Effector memory CD4-positive, alpha-beta T cell (primary cell): ENCODE measurements at regions not wholly inside any gene's neighbourhood (a gene's known extent, or its start where the extent isn't known, plus 50 kb on each side); places are given as distances from the start of the nearest gene placed in this dataset.

Source experiments
- DNase-seq, 3 donors: peaks; one replicate each; pipeline ENCODE4 v3.0.0-alpha.2; 2020
- H3K27ac ChIP-seq: 2 replicates; pipeline ENCODE4 v1.7.0; 2013; ENCODE audit warnings: mild to moderate bottlenecking, low read length, moderate library complexity; ENCODE audit not compliant: insufficient read depth, poor library complexity, severe bottlenecking
- H3K27me3 ChIP-seq: replicated peaks from 2 replicates; pipeline ENCODE4 v1.7.0; 2013; ENCODE audit warnings: mild to moderate bottlenecking, low read length; ENCODE audit not compliant: insufficient read depth, control insufficient read depth, poor library complexity, severe bottlenecking
- H3K36me3 ChIP-seq: 2 replicates; pipeline ENCODE4 v1.7.0; 2013; ENCODE audit warnings: mild to moderate bottlenecking, low read length, moderate library complexity; ENCODE audit not compliant: control insufficient read depth, insufficient read depth
- H3K4me1 ChIP-seq: 2 replicates; pipeline ENCODE4 v1.7.0; 2013; ENCODE audit warnings: low read length, mild to moderate bottlenecking; ENCODE audit not compliant: control insufficient read depth, insufficient read depth, poor library complexity, severe bottlenecking
- H3K4me3 ChIP-seq: 2 replicates; pipeline ENCODE4 v1.7.0; 2013; ENCODE audit warnings: low read length, low read depth, mild to moderate bottlenecking; ENCODE audit not compliant: insufficient read depth, poor library complexity, severe bottlenecking
- H3K9me3 ChIP-seq: 2 replicates; pipeline ENCODE4 v1.7.0; 2013; ENCODE audit warnings: mild to moderate bottlenecking, low read length, moderate library complexity; ENCODE audit not compliant: control insufficient read depth

DNA sequence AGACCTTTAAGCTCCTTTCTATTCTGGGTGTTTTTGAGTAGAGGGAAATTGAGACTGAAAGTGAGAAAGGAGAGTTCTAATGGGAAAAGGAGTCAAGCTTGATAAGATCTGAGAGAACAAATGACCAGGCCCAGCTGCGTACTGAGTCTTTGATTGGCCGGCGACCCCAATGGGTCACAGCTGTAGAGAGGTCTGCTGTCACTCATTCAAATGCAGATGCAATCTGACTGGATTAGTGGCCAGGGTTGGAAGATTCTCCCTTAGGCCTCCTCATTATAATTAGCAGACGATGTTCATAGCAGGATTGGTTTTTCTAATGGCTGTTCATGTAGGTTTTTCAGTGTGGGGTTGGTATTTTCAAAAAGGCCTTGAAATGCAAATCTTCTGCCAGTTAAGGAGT, 127.2 kb upstream of the SLC25A13 start:
- H3K36me3 ChIP-seq, result no peaks in the 10 kb centered on the region
- no peak overlapping the region for H3K4me3 ChIP-seq
- H3K9me3 ChIP-seq, result no peaks in the 10 kb centered on the region
- H3K27ac ChIP-seq, result no peak overlapping the region
- no peaks in the 10 kb centered on the region for H3K27me3 ChIP-seq
- no peaks in the 10 kb centered on the region for H3K4me1 ChIP-seq
- no peak for DNase-seq

DNA sequence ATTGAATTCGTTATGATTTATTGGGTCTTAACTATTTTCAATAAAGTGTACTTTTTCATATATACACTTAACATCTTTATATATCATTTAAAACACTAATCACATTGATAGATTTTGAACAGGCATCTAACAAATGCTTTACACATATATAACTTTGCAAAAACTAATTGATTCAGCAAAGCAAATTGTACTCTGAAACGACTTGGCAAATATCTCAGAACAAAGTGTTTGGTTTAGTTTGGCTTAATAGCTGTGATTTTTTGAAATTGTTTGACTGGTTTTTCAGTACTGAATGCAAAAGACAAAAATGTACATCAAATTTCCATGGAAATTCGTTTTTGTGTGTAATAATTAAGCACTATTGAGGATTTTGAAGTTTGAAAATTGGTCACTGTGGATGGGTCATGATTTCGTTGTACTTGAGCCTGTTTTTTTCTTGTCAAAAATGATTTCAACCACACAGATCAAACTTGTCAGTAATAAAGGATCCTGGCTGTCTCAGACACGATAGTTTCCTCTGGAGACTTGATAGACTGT, 125.3 kb upstream of the SLC25A13 start:
- no peaks in the 10 kb centered on the region for H3K27me3 ChIP-seq
- H3K4me3 ChIP-seq, result no peak overlapping the region
- no peaks in the 10 kb centered on the region for H3K9me3 ChIP-seq
- no peak overlapping the region for H3K27ac ChIP-seq
- no peak for DNase-seq
- H3K36me3 ChIP-seq, result no peaks in the 10 kb centered on the region
- no peaks in the 10 kb centered on the region for H3K4me1 ChIP-seq

DNA sequence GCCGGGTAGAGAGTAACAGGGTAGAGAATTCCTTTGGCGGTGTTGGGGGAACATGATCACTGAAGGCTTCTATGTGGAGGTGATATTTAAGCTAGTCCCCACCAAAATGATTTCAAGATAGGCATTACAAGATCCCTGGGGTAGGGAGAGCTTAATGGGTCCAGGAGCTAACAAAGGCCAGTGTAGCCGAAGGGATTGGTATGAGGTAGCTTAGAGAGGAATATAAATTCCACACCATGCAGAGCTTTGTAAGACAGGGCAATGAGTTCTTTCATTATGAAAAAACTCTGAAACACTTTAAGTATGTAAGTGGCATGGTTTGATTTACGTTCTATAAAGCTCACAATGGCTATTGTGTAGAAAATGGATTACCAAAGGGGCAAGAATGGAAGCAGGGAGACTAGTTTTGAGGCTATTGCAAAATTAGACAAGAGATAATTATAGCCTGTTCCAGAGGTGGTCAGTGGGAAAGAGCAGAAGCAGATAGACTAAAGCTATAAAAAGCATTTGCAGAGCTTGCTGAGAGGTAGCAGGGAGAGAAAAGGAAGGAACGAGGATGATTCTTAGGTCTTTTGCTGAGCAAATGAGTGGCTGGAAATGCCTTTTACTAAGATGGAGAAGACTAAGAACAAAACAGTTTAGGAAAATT, 119.7 kb upstream of the SLC25A13 start:
- Histone ChIP-seq H3K27me3 (no peaks in the 10 kb centered on the region), H3K27ac (no peak overlapping the region), H3K4me1 (no peaks in the 10 kb centered on the region), H3K9me3 (no peaks in the 10 kb centered on the region), H3K4me3 (no peak overlapping the region), H3K36me3 (no peaks in the 10 kb centered on the region)
- no peak for DNase-seq

DNA sequence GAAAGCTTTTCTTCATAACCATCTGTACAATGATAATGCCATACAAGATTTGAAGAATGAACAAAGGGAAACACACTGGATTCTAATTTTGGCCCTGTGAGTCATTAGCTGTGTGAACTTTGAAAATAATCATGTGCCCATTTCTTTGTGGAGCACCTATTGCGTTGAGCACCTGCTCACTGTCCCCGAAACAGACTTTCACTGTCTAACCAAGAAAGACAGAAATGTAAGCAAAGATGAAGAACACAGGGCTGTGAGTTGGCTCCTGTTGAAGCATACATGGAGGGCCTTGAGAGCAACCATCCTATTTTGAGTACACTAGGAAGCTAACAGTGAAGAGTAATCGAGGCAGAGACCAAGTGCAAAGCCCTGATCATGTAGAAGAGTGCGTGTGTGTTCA, 118.4 kb upstream of the SLC25A13 start:
- Histone ChIP-seq H3K27ac (no peak overlapping the region), H3K9me3 (no peaks in the 10 kb centered on the region)

DNA sequence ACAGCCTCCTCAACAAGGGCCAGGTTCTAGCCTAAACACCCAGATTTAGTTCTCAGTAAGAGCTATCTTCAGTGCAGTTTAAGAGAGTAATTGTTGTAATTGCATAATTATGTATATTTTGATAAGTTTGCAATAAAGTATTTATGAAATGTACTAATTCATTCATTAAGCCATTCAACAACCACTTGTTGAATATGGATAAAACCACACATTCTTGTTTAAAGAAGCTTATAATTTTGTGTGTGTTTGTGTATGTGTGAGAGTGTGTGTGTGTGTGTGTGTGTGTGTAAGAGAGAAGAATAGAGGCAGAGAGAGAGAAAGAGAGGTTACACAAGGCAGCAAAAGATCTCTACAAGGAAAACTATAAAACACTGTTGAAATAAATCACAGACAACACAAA, 115.0 kb upstream of the SLC25A13 start:
- no peak for DNase-seq
- no peaks in the 10 kb centered on the region for H3K36me3 ChIP-seq
- no peak overlapping the region for H3K4me3 ChIP-seq
- no peaks in the 10 kb centered on the region for H3K9me3 ChIP-seq
- no peaks in the 10 kb centered on the region for H3K4me1 ChIP-seq
- H3K27ac ChIP-seq, result no peak overlapping the region
- no peaks in the 10 kb centered on the region for H3K27me3 ChIP-seq

More for the DNA sequence above, 118.4 kb upstream of the SLC25A13 start:
- Histone ChIP-seq H3K36me3 (no peaks in the 10 kb centered on the region), H3K4me1 (no peaks in the 10 kb centered on the region), H3K27me3 (no peaks in the 10 kb centered on the region), H3K4me3 (no peak overlapping the region)
- no peak for DNase-seq

DNA sequence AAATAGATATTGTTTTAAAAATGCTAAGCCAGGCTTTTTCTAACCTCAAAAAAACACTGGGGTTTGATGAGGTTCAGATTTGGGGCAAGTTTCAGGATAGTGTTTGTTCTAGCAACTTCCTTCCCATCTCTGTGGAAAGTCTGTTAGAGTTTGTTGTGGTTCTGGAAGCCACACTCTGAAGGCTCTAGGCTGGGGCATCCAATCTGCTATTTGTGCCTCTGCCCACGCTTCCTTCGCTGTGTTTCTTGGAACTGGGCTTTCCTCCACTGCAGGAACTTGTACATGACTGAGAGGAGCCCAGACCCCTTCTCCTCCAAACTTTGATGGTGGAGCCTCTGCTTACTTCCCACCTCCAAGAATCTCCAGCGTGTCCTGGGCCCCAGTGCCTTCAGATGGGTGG, 108.5 kb upstream of the SLC25A13 start:
- Histone ChIP-seq H3K36me3 (no peaks in the 10 kb centered on the region), H3K4me1 (no peaks in the 10 kb centered on the region), H3K4me3 (no peak overlapping the region), H3K27me3 (no peaks in the 10 kb centered on the region), H3K9me3 (no peaks in the 10 kb centered on the region), H3K27ac (no peak overlapping the region)
- DNase-seq, result no peak

DNA sequence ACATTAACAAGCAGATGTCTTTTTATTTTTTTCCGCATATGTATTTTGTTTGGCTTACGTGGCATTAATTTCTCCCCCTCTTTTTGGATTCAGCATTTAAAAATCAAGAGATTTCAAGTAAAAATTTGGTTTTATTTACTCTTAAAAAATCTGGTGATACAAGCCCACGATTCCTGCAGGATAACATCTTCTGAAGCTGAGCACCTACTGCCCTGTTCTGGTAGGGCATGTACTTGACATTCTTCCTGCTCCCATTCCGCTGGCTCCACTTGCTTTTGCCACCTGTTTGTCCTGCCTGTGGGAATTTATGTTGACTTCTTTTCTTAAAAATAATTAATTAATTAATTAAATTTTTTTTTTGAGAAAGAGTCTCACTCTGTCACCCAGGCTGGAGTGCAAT, 105.2 kb upstream of the SLC25A13 start:
- DNase-seq, result no peak
- no peaks in the 10 kb centered on the region for H3K27me3 ChIP-seq
- no peaks in the 10 kb centered on the region for H3K9me3 ChIP-seq
- no peak overlapping the region for H3K27ac ChIP-seq
- no peaks in the 10 kb centered on the region for H3K36me3 ChIP-seq
- no peak overlapping the region for H3K4me3 ChIP-seq
- no peaks in the 10 kb centered on the region for H3K4me1 ChIP-seq

DNA sequence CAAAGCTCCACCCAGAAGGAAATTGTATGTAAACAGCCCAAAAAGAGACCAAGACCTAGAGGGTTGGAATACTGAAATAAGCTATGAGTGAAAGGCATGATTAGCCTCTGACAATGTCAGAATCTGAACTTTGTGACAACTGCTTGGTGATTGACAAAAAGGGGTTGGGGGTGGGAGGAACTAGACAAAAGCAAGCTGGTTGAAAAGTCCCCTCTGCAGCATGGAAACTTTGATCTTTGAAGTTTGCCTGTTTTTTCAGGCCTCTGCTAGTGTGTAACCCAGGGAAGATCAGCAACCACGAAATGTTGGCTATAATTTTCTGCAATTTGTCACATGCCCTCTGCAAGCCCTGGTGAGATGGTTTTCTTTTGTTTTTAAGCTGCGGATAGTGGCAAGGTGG, 104.8 kb upstream of the SLC25A13 start:
- H3K36me3 ChIP-seq, result no peaks in the 10 kb centered on the region
- no peak overlapping the region for H3K4me3 ChIP-seq
- no peaks in the 10 kb centered on the region for H3K9me3 ChIP-seq
- DNase-seq, result no peak
- H3K4me1 ChIP-seq, result no peaks in the 10 kb centered on the region
- H3K27me3 ChIP-seq, result no peaks in the 10 kb centered on the region
- no peak overlapping the region for H3K27ac ChIP-seq

DNA sequence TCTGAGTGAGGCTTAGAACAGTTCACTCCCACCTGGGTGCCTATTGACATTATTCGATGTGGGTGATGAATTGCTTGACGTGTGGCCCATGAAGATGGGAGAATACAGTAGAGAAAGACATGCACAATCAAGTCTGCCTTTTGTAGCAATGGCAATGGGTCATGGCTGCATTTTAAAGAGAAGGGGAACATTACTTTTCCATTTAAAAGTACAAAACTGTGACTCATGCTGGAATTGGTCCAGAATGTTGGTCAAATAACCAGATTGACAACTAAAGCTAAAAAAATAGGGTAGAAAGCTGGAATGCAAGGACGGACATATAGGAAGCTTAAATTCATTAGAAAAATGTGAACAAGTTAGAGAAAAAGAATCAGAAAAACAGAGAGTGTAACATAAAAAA, 104.1 kb upstream of the SLC25A13 start:
- H3K4me3 ChIP-seq, result no peak overlapping the region
- H3K36me3 ChIP-seq, result no peaks in the 10 kb centered on the region
- no peak overlapping the region for H3K27ac ChIP-seq
- H3K27me3 ChIP-seq, result no peaks in the 10 kb centered on the region
- no peak for DNase-seq
- no peaks in the 10 kb centered on the region for H3K9me3 ChIP-seq
- H3K4me1 ChIP-seq, result no peaks in the 10 kb centered on the region

DNA sequence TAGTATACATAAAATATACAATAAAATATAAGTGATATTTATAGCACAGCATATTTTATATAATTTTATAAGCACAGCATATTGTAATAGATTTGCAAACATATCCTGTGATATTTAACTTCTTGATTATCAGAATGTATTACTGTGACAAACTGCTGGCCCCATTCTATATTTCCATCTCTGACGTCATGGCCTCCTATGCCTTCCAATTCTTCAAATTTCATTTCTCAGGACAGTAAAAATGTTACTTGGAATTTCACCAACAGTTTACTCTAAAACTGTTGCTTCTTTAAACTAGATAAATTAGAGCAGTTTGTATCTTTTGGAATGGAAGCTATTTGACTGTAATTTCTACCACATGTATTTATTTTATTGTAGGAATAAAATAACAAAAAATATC, 102.5 kb upstream of the SLC25A13 start:
- Histone ChIP-seq H3K4me3 (no peak overlapping the region), H3K4me1 (no peaks in the 10 kb centered on the region), H3K27ac (no peak overlapping the region), H3K27me3 (no peaks in the 10 kb centered on the region), H3K36me3 (no peaks in the 10 kb centered on the region), H3K9me3 (no peaks in the 10 kb centered on the region)
- no peak for DNase-seq
